ENCODE measurements at regions not wholly inside any gene's neighbourhood (a gene's known extent, or its start where the extent isn't known, plus 50 kb on each side); places are given as distances from the start of the nearest gene placed in this dataset.

DNA sequence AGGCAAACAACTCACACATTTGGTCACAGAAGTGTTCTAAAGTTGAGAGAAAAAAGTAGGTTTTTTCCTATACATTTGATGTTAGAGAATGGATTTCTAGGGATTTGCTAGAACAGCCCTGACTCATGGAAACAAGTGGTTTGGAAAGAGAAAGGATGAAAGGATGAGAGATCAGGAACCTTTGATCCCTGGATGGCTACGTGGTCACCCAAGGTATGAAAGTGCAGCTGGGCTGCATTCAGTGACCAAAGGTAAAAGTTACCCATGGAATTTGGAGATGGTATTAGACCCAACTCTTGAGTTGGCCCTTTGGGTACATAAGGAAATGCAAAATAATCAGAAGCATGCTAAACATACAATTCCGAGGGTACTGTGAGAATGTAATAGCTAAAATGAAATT, 61.3 kb upstream of the SPIN1 start:
- no peak for DNase-seq
- intact Hi-C loops (cut with DNase I): no loop called here

- DNase-seq: no peak
Measured at GRCh38 chr9:88326015-88326414, 62.2 kb upstream of the SPIN1 start.

DNA sequence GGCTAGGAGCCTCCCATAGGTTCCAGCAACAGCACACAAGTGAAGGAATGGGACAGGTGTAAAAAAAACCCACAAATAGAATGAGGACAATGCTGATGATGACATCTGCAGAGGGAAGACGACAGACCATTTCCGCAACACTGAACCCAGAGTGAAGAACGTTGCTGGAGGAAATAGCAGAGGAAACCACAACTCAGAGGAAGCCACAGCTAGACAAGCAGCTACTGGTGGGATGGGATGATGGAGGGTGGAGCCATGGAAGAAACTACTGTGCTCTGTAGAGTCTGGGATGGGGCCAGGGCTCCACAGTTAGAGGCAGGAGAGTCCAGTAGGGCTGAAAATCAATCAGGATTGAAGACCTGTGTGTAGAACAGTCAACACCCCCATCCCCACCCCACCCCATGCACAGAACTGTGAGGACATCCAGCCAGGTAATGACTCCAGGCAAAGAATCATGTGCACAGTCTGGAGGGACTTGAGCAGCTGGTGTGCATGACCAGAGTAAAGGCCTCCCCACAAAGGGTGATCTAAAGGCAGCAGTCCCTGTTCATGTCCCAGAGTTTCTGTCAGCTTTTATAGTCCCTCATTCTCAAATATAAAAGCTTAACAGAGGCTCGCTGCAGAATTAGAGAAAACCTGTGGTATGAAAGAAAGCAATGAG, 65.2 kb upstream of the SPIN1 start:
- intact Hi-C loops (cut with DNase I): no loop called here
- peak in 1 of 10 donors; percentile 71 for DNase-seq

More at GRCh38 chr9:88326015-88326414, 62.2 kb upstream of the SPIN1 start:
- intact Hi-C loops (cut with DNase I): no loop called here

DNA sequence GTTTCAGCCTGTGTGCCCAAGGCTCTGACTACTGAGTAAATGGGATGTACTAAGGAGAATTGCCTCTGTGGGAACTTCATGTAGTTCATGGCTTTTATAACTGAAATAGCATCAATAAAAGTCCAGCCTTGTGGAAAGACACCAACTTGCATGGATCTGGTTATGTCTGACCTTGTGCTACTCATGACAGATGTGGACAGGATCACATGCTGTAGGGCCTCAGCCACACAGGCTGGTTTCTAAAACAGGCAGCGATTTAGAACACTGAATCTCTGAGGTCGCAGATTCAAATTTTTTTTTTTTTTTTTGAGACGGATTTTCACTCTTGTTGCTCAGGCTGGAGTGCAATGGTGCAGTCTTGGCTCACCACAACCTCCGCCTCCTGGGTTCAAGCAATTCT, 66.5 kb upstream of the SPIN1 start:
- peak in 1 of 10 donors; percentile 10 for DNase-seq
- intact Hi-C loops (cut with DNase I): no loop called here

- intact Hi-C loops (cut with DNase I): no loop called here
- DNase-seq: peak in 1 of 10 donors; percentile 44
Measured at GRCh38 chr9:88320748-88321415, 67.4 kb upstream of the SPIN1 start.

GRCh38 chr9:88319936-88320747, 68.1 kb upstream of the SPIN1 start:
- intact Hi-C loops (cut with DNase I): no loop called here
- DNase-seq: peak in 1 of 10 donors; percentile 50

DNA sequence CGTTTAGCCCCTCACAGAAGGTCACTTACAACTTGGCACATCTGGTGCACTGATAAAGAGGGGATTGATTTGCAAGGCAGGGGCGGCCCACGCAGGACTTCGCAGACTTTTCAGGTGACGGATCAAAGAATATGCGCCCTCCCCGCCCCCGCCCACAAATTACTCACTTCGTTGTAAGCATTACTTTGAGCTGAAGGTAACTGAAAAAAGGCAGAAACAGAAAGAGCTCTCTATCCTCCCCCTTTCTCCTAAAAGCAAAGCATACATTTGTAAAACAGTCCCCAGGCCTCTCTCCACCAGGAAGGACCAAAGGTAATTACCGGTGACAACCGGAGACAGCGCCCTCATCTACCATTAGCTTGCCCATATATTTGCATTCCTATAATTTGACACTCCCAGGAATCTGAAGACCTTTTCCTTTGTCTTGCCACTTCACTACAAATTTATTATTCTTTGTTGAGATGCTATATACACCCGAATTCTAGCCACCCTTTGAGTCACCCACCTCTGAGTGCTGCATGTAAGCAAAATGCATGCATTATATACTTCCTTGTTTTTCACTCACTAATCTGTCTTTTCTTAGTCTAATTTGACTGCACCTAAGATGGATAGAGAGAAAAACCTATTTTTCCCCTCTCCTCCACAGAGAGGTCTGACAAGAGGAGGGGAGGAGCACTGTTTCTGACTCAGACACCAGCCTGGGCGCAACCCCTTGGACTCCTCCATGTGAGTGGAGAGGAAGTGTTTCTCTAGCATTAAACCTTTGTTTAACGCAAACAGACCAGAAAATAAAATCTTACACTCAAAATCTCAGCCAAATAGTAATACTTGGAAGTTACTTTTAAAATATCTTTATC, 74.7 kb upstream of the SPIN1 start:
- DNase-seq: no peak
- intact Hi-C loops (cut with DNase I): no loop called here

DNA sequence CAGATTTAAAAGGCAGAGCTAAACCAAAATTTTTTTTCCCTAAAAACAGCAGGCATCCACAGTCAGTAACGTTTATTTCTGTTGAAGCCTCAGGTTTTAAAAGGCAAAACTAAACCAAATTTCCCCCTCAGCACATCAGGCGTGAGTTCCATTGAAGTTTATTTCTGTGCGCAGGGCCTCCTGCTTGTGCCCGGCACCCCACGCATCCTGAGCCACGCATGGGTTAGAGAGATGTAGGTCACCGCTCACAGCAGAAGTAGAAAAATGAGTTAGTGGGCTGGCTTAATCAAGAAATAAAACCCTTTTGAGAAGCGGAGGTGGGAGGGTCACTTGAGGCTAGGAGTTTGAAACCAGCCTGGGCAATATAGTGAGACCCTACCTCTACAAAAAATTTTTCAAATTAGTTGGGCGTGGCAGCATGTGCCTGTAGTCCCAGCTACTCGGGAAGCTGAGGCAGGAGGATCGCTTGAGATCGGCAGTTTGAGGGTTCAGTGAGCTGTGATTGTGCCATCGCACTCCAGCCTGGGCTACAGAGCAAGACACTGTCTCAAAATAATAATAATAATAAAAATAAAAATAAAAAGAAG, 75.6 kb upstream of the SPIN1 start:
- DNase-seq: no peak
- intact Hi-C loops (cut with DNase I): no loop called here

GRCh38 chr9:88312045-88312444, 76.2 kb upstream of the SPIN1 start:
- DNase-seq: no peak
- intact Hi-C loops (cut with DNase I): no loop called here

DNA sequence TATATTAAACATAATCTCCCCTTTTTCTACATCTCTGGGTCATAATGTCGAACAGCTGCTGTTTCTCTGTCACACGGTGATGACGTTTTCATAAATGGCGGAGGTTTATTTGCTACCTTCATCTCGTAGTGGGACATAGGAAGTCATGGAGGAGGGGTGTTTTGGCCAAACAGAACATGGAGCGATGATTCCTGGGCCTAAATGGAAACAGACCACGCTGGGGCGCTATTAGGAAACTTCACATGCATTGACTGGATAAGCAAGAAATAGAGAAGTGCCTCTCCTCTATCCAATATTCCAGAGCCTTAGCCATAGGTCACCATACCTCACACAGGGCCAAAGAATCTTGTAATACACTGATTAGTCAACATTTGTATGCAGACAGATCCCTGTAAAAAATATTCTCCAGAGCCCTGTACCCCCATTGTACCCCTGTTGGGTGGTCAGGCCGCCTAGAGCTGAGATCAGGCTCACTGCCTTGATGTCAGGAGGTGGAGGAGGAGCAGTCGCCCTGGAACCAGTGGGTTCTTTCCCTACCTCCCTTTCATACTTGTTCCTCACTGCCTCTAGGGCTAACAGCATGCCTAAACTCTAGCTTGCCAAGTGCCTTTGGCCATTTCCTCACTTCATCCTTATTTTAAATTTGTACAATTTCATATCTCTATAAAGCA, 77.8 kb upstream of the SPIN1 start:
- intact Hi-C loops (cut with DNase I): no loop called here
- no peak for DNase-seq

DNA sequence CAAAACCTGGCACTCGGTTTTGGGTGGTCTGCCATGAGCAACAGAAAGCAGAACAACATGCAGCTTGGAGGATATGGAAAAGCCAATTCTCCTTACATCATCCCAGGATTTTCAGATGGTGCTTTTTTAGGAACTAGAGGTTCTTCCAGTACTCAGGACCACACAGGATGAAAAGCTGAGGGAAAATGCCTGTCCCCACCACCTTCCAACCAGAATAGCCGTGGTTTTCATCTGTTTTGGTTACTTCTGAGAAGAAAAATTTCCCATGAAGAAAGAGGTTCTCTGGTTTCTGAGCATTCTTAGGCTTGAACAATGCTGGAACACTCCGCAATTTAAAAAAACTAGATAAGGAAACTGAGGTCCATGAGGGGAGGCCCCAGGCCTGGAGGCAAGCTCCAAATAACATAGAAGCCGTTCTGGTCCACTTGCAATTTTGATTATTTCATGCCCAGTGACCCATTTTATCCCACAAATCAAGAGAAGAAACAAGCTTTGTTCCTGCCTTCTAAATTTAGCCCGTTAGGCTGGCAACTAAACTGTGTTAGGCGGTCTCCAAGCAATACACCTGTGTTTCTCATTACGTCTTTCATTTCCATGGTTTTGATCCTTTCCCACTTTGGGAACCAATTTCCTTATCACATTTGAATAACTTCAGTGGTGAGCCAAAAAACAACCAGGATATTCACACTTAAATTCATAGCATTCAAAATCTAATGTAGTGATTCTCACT, 79.2 kb upstream of the SPIN1 start:
- intact Hi-C loops (cut with DNase I): no loop called here
- no peak for DNase-seq

DNA sequence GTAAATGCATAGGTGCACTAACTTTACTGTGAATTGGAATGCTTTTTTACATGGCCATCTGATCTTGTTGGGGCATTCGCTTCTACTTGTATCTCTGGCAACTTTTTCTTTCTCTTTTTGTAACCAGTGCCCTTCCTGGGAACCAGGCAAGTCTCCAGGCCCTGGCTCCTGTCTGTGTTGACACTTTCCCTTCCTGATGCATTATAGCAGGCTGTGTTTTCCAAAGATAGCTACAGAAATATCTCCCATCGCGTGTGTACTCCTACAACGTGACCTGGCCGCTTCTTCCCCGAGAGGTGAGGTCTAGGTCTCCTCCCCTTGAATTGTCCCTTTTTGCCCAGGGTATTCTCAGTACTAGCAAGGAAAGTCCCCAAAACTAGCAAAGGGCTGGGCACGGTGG, 81.1 kb upstream of the SPIN1 start:
- no peak for DNase-seq
- intact Hi-C loops (cut with DNase I): no loop called here

GRCh38 chr9:88303721-88304451, 84.4 kb upstream of the SPIN1 start:
- DNase-seq: no peak
- intact Hi-C loops (cut with DNase I): no loop called here

DNA sequence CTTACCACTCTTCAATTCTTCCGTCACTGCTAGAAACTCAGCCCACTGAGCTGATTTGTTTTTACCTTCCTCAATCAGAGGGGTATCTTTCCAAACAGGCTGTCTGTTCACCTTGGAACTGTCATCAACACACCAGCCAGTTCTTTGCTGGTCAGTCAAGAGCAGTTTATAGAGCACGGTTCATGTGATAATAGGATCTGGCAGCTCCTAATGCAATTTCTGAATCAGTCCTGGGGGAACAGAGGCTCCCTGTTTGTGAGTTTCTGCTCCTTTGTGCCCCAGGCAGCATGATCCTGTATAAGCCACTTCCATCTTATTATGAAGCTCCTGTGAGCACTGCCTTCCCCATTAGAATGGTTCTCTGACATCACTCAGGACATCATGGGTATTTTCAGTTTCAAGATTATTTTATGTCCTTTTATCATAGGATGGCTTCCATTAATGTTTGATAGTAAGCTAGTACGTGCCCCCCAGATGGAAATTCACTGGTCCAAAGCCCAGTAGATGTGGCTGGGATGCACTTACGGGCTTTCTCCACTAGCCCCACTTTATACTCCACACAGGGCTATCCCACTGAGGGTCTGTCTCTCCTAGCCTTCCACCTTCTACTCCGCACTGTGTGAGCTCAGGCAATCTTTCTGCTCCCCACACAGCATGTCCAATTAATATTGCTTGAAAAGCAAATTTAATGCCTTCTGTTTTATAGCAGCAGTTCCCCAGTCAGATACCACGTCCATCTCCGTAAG, 85.5 kb upstream of the SPIN1 start:
- intact Hi-C loops (cut with DNase I): no loop called here
- no peak for DNase-seq

DNA sequence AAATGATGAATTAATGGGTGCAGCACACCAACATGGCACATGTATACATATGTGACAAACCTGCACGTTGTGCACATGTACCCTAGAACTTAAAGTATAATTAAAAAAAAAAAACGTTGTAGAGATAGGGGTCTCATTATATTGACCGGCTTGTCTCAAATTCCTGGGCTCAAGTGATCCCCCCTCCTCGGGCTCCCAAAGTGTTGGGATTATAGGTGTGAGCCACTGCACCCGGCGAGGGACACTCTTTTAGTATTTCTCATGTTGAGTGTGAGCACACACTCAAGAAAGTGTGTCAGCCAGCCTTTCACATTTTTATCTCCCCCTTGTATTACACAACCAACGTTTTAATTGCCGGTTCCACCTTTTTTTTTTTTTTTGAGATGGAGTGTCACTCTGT, 87.7 kb upstream of the SPIN1 start:
- intact Hi-C loops (cut with DNase I): no loop called here
- DNase-seq: no peak

DNA sequence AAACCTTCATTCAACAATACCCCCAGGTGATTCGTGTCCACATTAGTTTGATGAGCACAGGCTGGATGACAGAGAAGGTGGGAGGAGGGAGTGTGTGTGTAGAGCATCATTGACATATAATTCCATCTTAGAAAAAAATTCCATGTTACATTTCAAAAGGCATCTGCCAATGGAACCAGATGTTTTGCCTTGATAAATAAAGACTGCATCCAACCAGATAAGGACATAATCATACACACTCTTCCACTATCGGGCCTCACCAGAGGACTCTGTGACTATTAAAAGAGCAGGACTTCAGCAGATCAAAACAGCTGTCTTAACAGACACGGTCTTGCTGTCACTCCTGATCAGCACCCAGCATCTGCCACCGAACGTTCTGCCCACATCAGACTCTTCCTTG, 96.4 kb upstream of the SPIN1 start:
- DNase-seq: no peak
- intact Hi-C loops (cut with DNase I): no loop called here

DNA sequence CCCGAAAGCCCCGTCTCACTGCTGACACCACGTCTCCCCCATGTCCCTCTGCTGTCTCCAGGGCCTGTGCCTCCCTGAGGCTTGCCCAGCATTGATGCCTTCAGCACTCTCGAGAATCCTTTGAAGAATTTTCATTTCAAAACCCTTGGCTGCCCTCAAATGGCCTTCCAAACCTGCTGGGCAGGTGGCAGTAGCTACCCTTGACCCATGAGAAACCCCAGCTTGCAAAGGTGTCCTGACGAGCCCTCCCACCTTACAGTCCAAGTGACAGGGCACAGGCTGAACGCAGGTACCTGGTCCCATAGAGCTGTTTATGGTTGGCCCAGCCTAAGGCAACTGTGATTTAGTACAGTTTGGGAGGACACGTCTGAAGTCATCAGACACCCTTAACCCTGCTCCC, 97.2 kb upstream of the SPIN1 start:
- intact Hi-C loops (cut with DNase I): no loop called here
- DNase-seq: no peak

DNA sequence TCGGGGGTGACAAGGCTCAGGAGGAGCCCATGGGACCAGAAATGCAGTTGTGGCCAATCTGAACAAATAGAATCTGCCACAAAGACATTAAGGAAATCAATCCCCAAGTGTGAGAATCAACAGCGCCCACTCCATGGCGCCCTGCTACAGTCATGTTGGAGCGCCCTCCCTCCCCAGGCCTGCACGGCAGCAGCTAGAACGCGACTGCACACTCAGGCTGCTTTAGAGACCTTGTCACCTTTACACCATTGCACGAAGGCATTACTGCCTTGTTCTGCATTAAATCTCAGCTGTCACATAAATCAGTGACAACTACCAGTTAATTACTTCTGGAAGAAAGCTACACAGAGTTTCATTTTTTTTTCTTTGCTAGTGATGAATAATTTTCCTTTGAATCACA, 98.7 kb upstream of the SPIN1 start:
- intact Hi-C loops (cut with DNase I): no loop called here
- no peak for DNase-seq

Measured in posterior cingulate gyrus (tissue), 11 donors.